Brain microvascular endothelial cell (primary cell): ENCODE measurements at regions not wholly inside any gene's neighbourhood (a gene's known extent, or its start where the extent isn't known, plus 50 kb on each side); places are given as distances from the start of the nearest gene placed in this dataset.
A peak's percentile ranks its signal among the peaks of the same experiment; 100 is the strongest.

Experiments used
- DNase-seq: peaks from one replicate; pipeline ENCODE4 v3.0.0-alpha.2; 2020
- H3K27ac ChIP-seq: fragments of 250-450 bp; sonication (Bioruptor Pico); 2 replicates; pipeline ENCODE4 v1.5.1; 2020; ENCODE audit warnings: mild to moderate bottlenecking, moderate library complexity
- H3K27me3 ChIP-seq: fragments of 250-450 bp; sonication (Bioruptor Pico); replicated peaks from 2 replicates; pipeline ENCODE4 v1.5.1; 2020; ENCODE audit warnings: mild to moderate bottlenecking
- H3K36me3 ChIP-seq: fragments of 250-450 bp; sonication (Bioruptor Pico); replicated peaks from 2 replicates; pipeline ENCODE4 v1.5.1; 2020; ENCODE audit warnings: mild to moderate bottlenecking
- H3K4me3 ChIP-seq: 2 replicates; pipeline ENCODE4 v1.5.1; 2011; ENCODE audit warnings: low read depth, mild to moderate bottlenecking, control low read depth, low read length, moderate library complexity
- in situ Hi-C: cut with HindIII; loops from 2 replicates; pipeline ENCODE4 v1.10.0; 2017; ENCODE audit warnings: low sequenced_read_pairs, low pct_ligation_motif_present
- TF ChIP-seq, protein P1 (sequence below): IDR thresholded peaks from 2 replicates; pipeline ENCODE4 v1.5.1; 2011; ENCODE audit warnings: low read depth, mild to moderate bottlenecking, moderate library complexity, low read length, control low read depth, inconsistent platforms; ENCODE audit errors: missing control alignments

DNA sequence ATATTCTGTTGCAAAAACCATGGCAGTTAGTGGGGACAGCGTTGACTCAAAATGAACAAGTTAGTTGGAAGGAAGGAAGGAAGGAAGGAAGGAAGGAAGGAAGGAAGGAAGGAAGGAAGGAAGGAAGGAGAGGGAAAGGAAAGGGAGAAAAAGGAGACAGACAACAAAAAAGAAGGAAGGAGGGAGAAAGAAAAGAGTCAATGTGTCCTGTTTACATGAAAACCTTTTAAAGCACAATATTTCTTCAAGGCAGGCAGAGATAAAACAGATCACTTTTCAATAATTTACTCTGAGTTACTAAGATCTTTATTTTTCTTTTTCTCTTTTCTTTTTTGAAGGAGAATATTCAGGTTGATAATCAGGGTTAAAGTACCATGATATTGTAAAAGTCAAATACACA lies 99.4 kb downstream of the CCER1 start:
- Histone ChIP-seq H3K27ac (no peak overlapping the region), H3K36me3 (no peaks in the 10 kb centered on the region), H3K27me3 (no peaks in the 10 kb centered on the region), H3K4me3 (no peak overlapping the region)
- in situ Hi-C loops, result no loop called here
- TF ChIP-seq, protein P1, sequence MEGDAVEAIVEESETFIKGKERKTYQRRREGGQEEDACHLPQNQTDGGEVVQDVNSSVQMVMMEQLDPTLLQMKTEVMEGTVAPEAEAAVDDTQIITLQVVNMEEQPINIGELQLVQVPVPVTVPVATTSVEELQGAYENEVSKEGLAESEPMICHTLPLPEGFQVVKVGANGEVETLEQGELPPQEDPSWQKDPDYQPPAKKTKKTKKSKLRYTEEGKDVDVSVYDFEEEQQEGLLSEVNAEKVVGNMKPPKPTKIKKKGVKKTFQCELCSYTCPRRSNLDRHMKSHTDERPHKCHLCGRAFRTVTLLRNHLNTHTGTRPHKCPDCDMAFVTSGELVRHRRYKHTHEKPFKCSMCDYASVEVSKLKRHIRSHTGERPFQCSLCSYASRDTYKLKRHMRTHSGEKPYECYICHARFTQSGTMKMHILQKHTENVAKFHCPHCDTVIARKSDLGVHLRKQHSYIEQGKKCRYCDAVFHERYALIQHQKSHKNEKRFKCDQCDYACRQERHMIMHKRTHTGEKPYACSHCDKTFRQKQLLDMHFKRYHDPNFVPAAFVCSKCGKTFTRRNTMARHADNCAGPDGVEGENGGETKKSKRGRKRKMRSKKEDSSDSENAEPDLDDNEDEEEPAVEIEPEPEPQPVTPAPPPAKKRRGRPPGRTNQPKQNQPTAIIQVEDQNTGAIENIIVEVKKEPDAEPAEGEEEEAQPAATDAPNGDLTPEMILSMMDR, result no peak
- no peak for DNase-seq

- peak; percentile 37 for DNase-seq
- TF ChIP-seq, protein P1, result peak; percentile 78
- in situ Hi-C loops, result no loop called here
- Histone ChIP-seq H3K27me3 (no peaks in the 10 kb centered on the region), H3K36me3 (no peaks in the 10 kb centered on the region), H3K27ac (no peak overlapping the region), H3K4me3 (no peak overlapping the region)
Observed at GRCh38 chr12:90854136-90854689, 100.8 kb downstream of the CCER1 start.

DNA sequence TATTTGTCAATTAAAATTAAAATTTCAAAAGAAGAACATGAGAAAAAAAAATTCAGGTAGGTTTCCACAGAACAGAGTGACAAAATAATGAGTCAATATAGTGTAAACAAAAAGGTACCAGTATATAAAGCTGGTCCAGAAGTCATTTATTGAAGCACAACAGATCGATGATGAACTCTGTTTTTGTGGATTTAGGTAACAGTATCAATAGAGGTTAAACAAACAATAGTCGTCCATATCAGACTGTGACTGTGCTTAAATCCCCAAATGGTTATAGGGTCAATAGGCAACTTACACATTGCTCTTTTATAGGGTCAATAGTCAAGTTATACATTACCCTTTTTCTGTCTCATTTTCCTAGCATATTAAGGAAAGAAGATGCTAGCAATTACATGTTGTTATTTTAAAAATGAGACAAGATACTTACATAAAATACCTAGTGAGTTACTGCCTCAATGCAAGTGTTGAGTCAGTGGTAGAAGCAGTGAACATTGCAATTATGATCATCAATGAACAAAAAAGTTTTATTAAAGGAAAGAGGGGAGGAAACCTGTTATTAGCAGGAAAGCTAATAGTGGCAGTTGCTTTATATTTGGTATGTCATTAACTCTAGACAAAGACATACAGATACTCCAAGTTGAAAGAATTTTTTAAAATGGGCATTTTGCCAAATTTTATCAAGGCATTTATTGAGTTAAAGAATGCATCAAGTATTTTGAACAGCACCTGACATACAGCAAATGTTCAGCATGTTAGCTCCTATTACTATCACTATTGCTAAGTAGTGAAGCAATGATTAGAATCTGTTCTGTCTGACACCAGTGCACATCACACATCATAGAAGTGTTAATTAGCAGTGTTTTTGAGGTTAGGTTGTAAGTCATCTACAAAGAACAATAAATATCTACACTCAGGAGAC lies 102.9 kb downstream of the CCER1 start:
- in situ Hi-C loops, result no loop called here
- TF ChIP-seq, protein P1, result no peak
- Histone ChIP-seq H3K36me3 (no peaks in the 10 kb centered on the region), H3K27ac (no peak overlapping the region), H3K27me3 (no peaks in the 10 kb centered on the region), H3K4me3 (no peak overlapping the region)
- DNase-seq, result no peak

DNA sequence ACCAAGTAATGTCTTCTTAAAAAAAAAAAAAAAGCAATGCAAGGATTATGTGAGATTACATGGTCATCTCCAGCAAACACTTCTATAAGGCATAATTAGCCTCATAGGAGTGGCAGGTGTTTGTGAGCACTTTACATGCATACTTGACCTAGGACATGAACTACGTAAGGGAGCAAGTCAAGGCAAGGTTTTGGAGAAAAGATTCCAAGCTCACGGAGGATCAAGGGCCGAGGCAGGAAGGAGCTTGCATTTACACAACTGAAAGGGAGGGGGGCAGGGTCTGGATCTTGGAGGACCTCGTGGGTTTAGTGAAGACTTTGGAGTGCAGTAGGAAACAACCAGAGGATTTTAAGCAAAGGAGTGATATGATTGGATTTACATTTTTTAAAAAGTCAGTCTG lies 112.5 kb downstream of the CCER1 start:
- no peaks in the 10 kb centered on the region for H3K27me3 ChIP-seq
- no peaks in the 10 kb centered on the region for H3K36me3 ChIP-seq
- in situ Hi-C loops, result no loop called here
- DNase-seq, result no peak
- TF ChIP-seq, protein P1, result no peak
- no peak overlapping the region for H3K27ac ChIP-seq
- no peak overlapping the region for H3K4me3 ChIP-seq

GRCh38 chr12:90841336-90841735 lies 113.6 kb downstream of the CCER1 start:
- TF ChIP-seq, protein P1, result no peak
- no peak for DNase-seq
- H3K4me3 ChIP-seq, result no peak overlapping the region
- H3K36me3 ChIP-seq, result no peaks in the 10 kb centered on the region
- no peaks in the 10 kb centered on the region for H3K27me3 ChIP-seq
- in situ Hi-C loops, result no loop called here
- H3K27ac ChIP-seq, result no peak overlapping the region
